T-helper 1 cell treated with Interleukin-12 subunit alpha and Interleukin-12 subunit beta and Interleukin-4 antibody, amounts not matched to agents 30 μg/mL and 1 μg/mL, for 36 hours (primary cell): ENCODE measurements at regions not wholly inside any gene's neighbourhood (a gene's known extent, or its start where the extent isn't known, plus 50 kb on each side); places are given as distances from the start of the nearest gene placed in this dataset.

Source experiments
- H3K27ac Mint-ChIP-seq: one replicate; pipeline ENCODE4 v1.8.0; 2021; ENCODE audit warnings: mild to moderate bottlenecking, mixed read lengths
- H3K27me3 Mint-ChIP-seq: one replicate; pipeline ENCODE4 v1.8.0; 2021; ENCODE audit warnings: low read depth, mixed read lengths
- H3K36me3 Mint-ChIP-seq: one replicate; pipeline ENCODE4 v1.8.0; 2021; ENCODE audit warnings: low read depth, mixed read lengths
- H3K4me1 Mint-ChIP-seq: one replicate; pipeline ENCODE4 v1.8.0; 2021; ENCODE audit warnings: low read depth, mixed read lengths
- H3K4me3 Mint-ChIP-seq: one replicate; pipeline ENCODE4 v1.8.0; 2021; ENCODE audit warnings: mild to moderate bottlenecking, moderate library complexity, mixed read lengths
- H3K9me3 Mint-ChIP-seq: one replicate; pipeline ENCODE4 v1.8.0; 2021; ENCODE audit warnings: mixed read lengths

GRCh38 chr2:181760521-181760920, 80.2 kb upstream of the NEUROD1 start:
- H3K27ac Mint-ChIP-seq = no peak overlapping the region
- no peaks in the 10 kb centered on the region for H3K36me3 Mint-ChIP-seq
- no peak overlapping the region for H3K4me3 Mint-ChIP-seq
- H3K27me3 Mint-ChIP-seq = peaks cover 15% of the 10 kb centered on the region
- H3K4me1 Mint-ChIP-seq = no peaks in the 10 kb centered on the region
- H3K9me3 Mint-ChIP-seq = no peaks in the 10 kb centered on the region

- Mint-ChIP-seq H3K4me1 (no peaks in the 10 kb centered on the region), H3K4me3 (no peak overlapping the region), H3K9me3 (no peaks in the 10 kb centered on the region), H3K27ac (no peak overlapping the region), H3K36me3 (no peaks in the 10 kb centered on the region), H3K27me3 (peaks cover 11% of the 10 kb centered on the region)
Measured at GRCh38 chr2:181761175-181761574, 80.9 kb upstream of the NEUROD1 start.

- Mint-ChIP-seq H3K4me3 (no peak overlapping the region), H3K27me3 (peaks cover 10% of the 10 kb centered on the region), H3K36me3 (no peaks in the 10 kb centered on the region), H3K9me3 (no peaks in the 10 kb centered on the region), H3K27ac (no peak overlapping the region), H3K4me1 (no peaks in the 10 kb centered on the region)
Measured at GRCh38 chr2:181762000-181762399, 81.7 kb upstream of the NEUROD1 start.

GRCh38 chr2:181762848-181763247, 82.5 kb upstream of the NEUROD1 start:
- Mint-ChIP-seq H3K4me3 (no peak overlapping the region), H3K27me3 (peaks cover 10% of the 10 kb centered on the region), H3K27ac (no peak overlapping the region), H3K4me1 (no peaks in the 10 kb centered on the region), H3K36me3 (no peaks in the 10 kb centered on the region), H3K9me3 (no peaks in the 10 kb centered on the region)

DNA sequence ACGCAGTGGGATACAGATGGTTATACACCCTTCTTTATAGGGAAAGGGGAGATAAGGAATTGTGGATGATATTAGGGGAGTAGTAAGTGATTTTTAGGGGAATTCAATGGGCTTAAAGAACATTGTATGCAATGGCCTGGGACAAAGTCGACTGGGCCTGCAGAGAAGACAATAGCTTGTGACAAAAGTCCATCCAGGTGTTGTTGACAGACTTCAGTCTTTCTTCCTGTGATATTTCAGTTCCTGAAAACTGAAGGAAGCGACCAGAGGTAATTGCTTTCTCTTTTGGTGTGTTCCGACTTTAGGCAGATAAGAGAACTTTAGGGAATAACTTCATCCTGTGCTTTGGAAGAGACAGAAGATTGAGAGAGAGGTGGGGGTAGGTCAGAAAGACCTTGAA, 83.1 kb upstream of the NEUROD1 start:
- H3K4me1 Mint-ChIP-seq = no peaks in the 10 kb centered on the region
- H3K36me3 Mint-ChIP-seq = no peaks in the 10 kb centered on the region
- H3K27ac Mint-ChIP-seq = no peak overlapping the region
- H3K9me3 Mint-ChIP-seq = no peaks in the 10 kb centered on the region
- H3K27me3 Mint-ChIP-seq = peaks cover 10% of the 10 kb centered on the region
- no peak overlapping the region for H3K4me3 Mint-ChIP-seq

GRCh38 chr2:181764095-181764963, 84.0 kb upstream of the NEUROD1 start:
- H3K4me3 Mint-ChIP-seq = no peak overlapping the region
- H3K27me3 Mint-ChIP-seq = peaks cover 6% of the 10 kb centered on the region
- H3K4me1 Mint-ChIP-seq = no peaks in the 10 kb centered on the region
- no peaks in the 10 kb centered on the region for H3K9me3 Mint-ChIP-seq
- H3K36me3 Mint-ChIP-seq = no peaks in the 10 kb centered on the region
- no peak overlapping the region for H3K27ac Mint-ChIP-seq

DNA sequence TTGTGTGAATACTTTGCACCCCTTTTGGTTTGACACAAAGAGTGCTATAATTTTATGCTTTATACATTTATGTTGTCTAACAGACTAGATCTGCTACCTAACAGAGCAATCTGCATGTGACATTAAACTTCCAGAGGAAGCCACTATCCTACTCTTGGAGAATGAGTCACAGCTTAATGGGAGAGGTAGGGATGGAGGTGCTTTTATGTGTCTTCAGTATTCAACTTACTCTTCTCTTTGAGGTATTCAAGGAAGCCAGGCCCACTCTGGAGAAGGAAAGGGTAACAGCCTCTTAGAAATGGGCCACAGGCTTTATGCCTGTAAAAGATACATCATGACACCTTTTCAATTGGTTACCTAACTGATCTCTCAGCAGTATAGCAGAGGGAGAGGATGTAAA, 85.8 kb upstream of the NEUROD1 start:
- Mint-ChIP-seq H3K4me3 (no peak overlapping the region), H3K9me3 (no peaks in the 10 kb centered on the region), H3K36me3 (no peaks in the 10 kb centered on the region), H3K27ac (no peak overlapping the region), H3K4me1 (no peaks in the 10 kb centered on the region), H3K27me3 (peaks cover 10% of the 10 kb centered on the region)

DNA sequence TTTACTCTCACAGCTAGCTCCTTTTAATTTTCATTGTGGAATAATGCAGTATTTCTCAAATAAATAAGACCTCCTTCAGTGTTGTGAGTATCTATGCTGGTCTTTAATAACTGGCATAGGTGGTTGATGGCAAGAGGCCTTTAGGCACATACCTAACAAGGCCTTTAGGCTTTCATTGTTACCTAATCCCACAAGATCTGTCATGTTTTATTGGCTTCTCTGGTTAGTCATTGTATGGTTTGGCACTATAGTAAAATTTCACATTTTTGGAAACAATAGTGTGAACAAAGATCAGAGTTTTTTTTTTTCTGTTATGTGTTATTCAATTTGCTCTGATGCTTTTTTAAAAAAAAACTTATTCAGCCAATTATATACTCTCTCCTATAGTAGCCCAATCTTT, 89.8 kb upstream of the NEUROD1 start:
- H3K36me3 Mint-ChIP-seq = no peaks in the 10 kb centered on the region

GRCh38 chr2:181771356-181771755, 91.0 kb upstream of the NEUROD1 start:
- no peak overlapping the region for H3K27ac Mint-ChIP-seq
- peaks cover 7% of the 10 kb centered on the region for H3K27me3 Mint-ChIP-seq

More for the DNA sequence above, 89.8 kb upstream of the NEUROD1 start:
- Mint-ChIP-seq H3K4me1 (no peaks in the 10 kb centered on the region), H3K27me3 (peaks cover 10% of the 10 kb centered on the region), H3K9me3 (peaks cover 4% of the 10 kb centered on the region), H3K27ac (no peak overlapping the region), H3K4me3 (no peak overlapping the region)

DNA sequence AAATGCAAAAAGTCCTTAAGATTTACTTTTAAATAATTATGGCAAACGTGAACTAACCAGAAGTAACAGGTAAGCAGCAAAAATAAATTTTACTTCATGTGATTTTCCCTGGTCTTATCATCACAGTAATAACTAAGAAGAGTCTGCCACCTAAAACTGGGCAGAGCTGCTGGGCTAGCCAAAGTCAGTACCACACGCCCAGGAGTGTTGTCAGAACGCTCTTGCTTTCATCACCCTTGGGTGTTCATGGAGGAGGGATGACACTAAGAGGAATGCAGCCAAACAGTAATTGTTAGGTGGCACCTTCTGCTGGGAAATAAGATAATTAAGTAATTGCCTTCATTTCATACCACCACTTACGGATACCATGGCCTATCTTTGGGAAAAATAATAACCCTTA, 92.0 kb upstream of the NEUROD1 start:
- no peaks in the 10 kb centered on the region for H3K4me1 Mint-ChIP-seq

More at GRCh38 chr2:181771356-181771755, 91.0 kb upstream of the NEUROD1 start:
- no peaks in the 10 kb centered on the region for H3K4me1 Mint-ChIP-seq
- H3K9me3 Mint-ChIP-seq = peaks cover 4% of the 10 kb centered on the region
- no peaks in the 10 kb centered on the region for H3K36me3 Mint-ChIP-seq
- no peak overlapping the region for H3K4me3 Mint-ChIP-seq

DNA sequence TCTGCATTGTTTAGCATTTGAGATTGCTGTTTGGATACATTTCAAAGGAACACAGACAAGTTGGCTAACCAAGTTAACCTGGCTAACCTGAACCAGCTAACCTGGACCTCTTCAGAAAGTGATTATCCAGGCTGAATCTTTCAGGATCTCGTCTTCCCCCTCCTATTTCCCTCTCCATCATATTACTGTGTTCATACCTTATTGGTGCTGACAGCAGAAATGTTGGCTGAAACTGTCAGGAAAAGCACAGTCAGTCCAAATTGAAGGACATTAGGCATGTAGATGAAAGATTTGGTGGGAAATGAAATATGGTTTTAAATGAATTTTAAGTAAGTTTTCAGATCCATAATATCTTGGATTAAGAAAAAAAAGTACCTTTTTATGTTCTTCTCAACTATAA, 92.5 kb upstream of the NEUROD1 start:
- peaks cover 7% of the 10 kb centered on the region for H3K27me3 Mint-ChIP-seq
- no peaks in the 10 kb centered on the region for H3K36me3 Mint-ChIP-seq
- peaks cover 4% of the 10 kb centered on the region for H3K9me3 Mint-ChIP-seq

More for the DNA sequence above, 92.0 kb upstream of the NEUROD1 start:
- Mint-ChIP-seq H3K27me3 (peaks cover 7% of the 10 kb centered on the region), H3K27ac (no peak overlapping the region), H3K4me3 (no peak overlapping the region), H3K36me3 (no peaks in the 10 kb centered on the region), H3K9me3 (peaks cover 4% of the 10 kb centered on the region)

GRCh38 chr2:181774685-181775084, 94.4 kb upstream of the NEUROD1 start:
- no peak overlapping the region for H3K27ac Mint-ChIP-seq
- no peaks in the 10 kb centered on the region for H3K36me3 Mint-ChIP-seq
- no peak overlapping the region for H3K4me3 Mint-ChIP-seq
- H3K4me1 Mint-ChIP-seq = peaks cover 4% of the 10 kb centered on the region
- H3K9me3 Mint-ChIP-seq = peaks cover 4% of the 10 kb centered on the region
- peaks cover under 1% of the 10 kb centered on the region for H3K27me3 Mint-ChIP-seq

More for the DNA sequence above, 92.5 kb upstream of the NEUROD1 start:
- Mint-ChIP-seq H3K4me1 (no peaks in the 10 kb centered on the region), H3K4me3 (no peak overlapping the region), H3K27ac (no peak overlapping the region)

GRCh38 chr2:181776336-181776735, 96.0 kb upstream of the NEUROD1 start:
- Mint-ChIP-seq H3K27ac (no peak overlapping the region), H3K36me3 (no peaks in the 10 kb centered on the region), H3K4me3 (no peak overlapping the region), H3K4me1 (peaks cover 8% of the 10 kb centered on the region), H3K27me3 (no peaks in the 10 kb centered on the region), H3K9me3 (peaks cover 4% of the 10 kb centered on the region)

DNA sequence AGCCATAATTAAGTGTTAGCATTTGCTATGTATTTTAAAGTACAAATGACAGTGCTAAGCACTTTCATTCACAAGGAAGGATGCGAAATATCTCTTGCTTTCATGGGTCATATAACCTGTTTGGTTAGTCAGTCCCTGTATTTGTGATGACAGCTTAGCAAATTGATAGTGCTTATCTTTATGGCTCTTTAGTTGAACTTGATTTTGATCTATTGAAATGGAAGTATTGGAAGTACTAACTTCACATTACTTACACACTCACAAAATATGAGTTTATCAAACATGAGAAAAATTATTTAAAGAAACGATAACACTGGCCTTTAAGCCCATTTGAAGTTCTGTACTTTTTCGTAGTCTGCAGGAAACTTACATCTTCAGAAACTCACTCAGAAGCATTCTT, 97.4 kb upstream of the NEUROD1 start:
- no peaks in the 10 kb centered on the region for H3K9me3 Mint-ChIP-seq
- no peaks in the 10 kb centered on the region for H3K27me3 Mint-ChIP-seq
- H3K4me3 Mint-ChIP-seq = no peak overlapping the region
- H3K27ac Mint-ChIP-seq = no peak overlapping the region
- peaks cover 8% of the 10 kb centered on the region for H3K4me1 Mint-ChIP-seq
- no peaks in the 10 kb centered on the region for H3K36me3 Mint-ChIP-seq

- Mint-ChIP-seq H3K36me3 (no peaks in the 10 kb centered on the region), H3K27me3 (no peaks in the 10 kb centered on the region), H3K4me1 (peaks cover 8% of the 10 kb centered on the region), H3K4me3 (no peak overlapping the region), H3K27ac (no peak overlapping the region), H3K9me3 (no peaks in the 10 kb centered on the region)
Measured at GRCh38 chr2:181778621-181779201, 98.4 kb upstream of the NEUROD1 start.
